ENCODE measurements at regions not wholly inside any gene's neighbourhood (a gene's known extent, or its start where the extent isn't known, plus 50 kb on each side); places are given as distances from the start of the nearest gene placed in this dataset.

GRCh38 chr4:71201817-71202576 is 136.8 kb upstream of the SLC4A4 start:
- no peak overlapping the region for H3K4me3 ChIP-seq (ENCODE audit: low read depth, low read length)
- TF ChIP-seq, protein P1, sequence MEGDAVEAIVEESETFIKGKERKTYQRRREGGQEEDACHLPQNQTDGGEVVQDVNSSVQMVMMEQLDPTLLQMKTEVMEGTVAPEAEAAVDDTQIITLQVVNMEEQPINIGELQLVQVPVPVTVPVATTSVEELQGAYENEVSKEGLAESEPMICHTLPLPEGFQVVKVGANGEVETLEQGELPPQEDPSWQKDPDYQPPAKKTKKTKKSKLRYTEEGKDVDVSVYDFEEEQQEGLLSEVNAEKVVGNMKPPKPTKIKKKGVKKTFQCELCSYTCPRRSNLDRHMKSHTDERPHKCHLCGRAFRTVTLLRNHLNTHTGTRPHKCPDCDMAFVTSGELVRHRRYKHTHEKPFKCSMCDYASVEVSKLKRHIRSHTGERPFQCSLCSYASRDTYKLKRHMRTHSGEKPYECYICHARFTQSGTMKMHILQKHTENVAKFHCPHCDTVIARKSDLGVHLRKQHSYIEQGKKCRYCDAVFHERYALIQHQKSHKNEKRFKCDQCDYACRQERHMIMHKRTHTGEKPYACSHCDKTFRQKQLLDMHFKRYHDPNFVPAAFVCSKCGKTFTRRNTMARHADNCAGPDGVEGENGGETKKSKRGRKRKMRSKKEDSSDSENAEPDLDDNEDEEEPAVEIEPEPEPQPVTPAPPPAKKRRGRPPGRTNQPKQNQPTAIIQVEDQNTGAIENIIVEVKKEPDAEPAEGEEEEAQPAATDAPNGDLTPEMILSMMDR (IDR thresholded peaks at IDR 0.05; ENCODE audit: low read depth, low read length, missing control alignments), result no peak
- no peak for DNase-seq (ENCODE audit: low read depth)

DNA sequence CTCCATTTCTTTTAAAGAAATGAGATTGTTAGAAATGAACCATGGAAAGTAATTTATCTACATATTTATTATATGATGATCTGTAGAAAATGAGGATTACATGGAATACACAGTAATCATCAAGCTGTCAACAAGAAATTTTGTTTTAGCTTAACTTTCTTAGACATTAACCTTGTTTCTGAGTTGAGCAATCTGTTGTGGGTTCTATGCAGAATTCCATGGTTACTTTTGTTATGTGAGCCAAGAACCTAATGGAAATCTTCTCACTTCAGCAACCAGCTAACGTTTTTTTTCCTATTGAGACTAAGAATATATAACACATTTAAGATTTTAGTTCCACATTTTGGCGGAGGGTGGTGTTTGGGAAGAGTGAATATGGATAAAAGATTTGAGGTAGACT is 136.1 kb upstream of the SLC4A4 start:
- TF ChIP-seq, protein P1 (IDR thresholded peaks at IDR 0.05; ENCODE audit: low read depth, low read length, missing control alignments), result no peak
- DNase-seq (ENCODE audit: low read depth), result no peak
- H3K4me3 ChIP-seq (ENCODE audit: low read depth, low read length), result no peak overlapping the region

DNA sequence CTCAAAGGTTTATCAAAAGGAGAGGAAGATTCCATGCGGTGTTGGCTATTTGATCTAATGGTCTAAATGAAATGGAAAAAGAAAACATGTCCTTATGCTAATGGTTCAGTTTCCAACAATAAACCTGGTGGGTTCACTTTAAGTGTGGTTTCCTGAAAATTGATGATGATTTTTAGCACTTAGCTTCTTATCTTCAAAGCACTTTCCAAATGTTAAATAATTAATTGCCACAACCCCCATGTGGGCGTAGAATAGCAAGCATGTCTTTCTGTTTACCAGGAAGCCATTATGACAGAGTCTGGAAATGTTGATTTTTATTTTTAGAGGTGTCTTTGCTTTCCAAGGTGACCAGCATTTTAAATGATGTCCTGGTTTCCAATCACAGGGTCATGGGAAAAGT is 134.8 kb upstream of the SLC4A4 start:
- TF ChIP-seq, protein P1 (IDR thresholded peaks at IDR 0.05; ENCODE audit: low read depth, low read length, missing control alignments), result no peak
- DNase-seq (ENCODE audit: low read depth), result no peak
- H3K4me3 ChIP-seq (ENCODE audit: low read depth, low read length), result no peak overlapping the region

DNA sequence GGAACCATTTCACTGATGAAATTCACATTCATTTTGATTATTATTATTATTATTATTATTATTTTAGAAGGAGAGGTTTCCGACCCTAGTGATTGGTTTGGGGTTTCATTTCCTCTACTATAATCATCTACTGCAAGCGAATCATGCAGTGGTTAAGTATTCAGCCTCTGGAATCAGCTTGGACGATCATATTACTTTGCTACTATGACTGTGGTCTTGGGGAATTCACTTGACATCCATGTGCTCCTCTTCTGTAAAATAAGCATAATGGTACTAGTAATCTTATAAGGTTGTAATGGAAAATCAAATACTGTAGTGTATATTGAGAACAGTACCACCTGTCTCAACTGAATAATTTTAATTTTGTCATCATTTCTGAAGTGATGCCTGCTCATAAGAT is 132.1 kb upstream of the SLC4A4 start:
- no peak for DNase-seq (ENCODE audit: low read depth)
- no peak overlapping the region for H3K4me3 ChIP-seq (ENCODE audit: low read depth, low read length)
- TF ChIP-seq, protein P1 (IDR thresholded peaks at IDR 0.05; ENCODE audit: low read depth, low read length, missing control alignments), result no peak

- TF ChIP-seq, protein P1 (IDR thresholded peaks at IDR 0.05; ENCODE audit: low read depth, low read length, missing control alignments), result no peak
- DNase-seq (ENCODE audit: low read depth), result no peak
- H3K4me3 ChIP-seq (ENCODE audit: low read depth, low read length), result no peak overlapping the region
These were observed 129.7 kb upstream of the SLC4A4 start for GRCh38 chr4:71209161-71209560.

DNA sequence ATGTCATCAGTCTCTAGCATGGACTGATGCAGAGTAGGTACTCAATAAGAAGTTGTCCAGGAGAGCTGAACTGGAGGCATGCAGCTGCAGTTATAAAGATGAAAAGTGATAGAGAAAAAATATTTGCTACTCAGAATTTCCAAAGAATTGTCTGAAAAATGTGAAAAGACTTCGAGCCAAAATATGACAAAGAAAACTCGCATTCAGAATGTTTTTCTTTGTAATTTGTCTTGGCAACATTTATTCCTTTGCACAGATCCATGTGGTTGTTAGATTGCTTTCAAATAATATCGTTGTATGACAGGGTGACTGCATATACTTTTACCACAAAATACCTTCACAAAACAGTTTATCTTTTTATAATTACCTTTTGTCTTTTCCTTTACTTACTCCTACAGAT is 128.0 kb upstream of the SLC4A4 start:
- TF ChIP-seq, protein P1 (IDR thresholded peaks at IDR 0.05; ENCODE audit: low read depth, low read length, missing control alignments), result no peak
- H3K4me3 ChIP-seq (ENCODE audit: low read depth, low read length), result no peak overlapping the region
- no peak for DNase-seq (ENCODE audit: low read depth)

GRCh38 chr4:71211748-71212147 is 127.1 kb upstream of the SLC4A4 start:
- DNase-seq (ENCODE audit: low read depth), result no peak
- H3K4me3 ChIP-seq (ENCODE audit: low read depth, low read length), result no peak overlapping the region
- TF ChIP-seq, protein P1 (IDR thresholded peaks at IDR 0.05; ENCODE audit: low read depth, low read length, missing control alignments), result no peak

All from GM12864 (cell line).